SK-N-SH treated with all-trans-retinoic acid at 6 μM for 48 hours (cell line): ENCODE measurements at regions not wholly inside any gene's neighbourhood (a gene's known extent, or its start where the extent isn't known, plus 50 kb on each side); places are given as distances from the start of the nearest gene placed in this dataset.

ENCODE experiments used
- ARNTL ChIP-seq: fragments of 450-650 bp; formaldehyde crosslinking; IDR thresholded peaks from 2 replicates; pipeline ENCODE4 v1.5.0; 2020; ENCODE audit warnings: low read depth, mild to moderate bottlenecking, moderate library complexity, borderline replicate concordance
- GLIS3 ChIP-seq: fragments of 250-450 bp; sonication (Bioruptor Pico); IDR thresholded peaks from 2 replicates; pipeline ENCODE4 v1.5.0; 2020; ENCODE audit warnings: mild to moderate bottlenecking, moderate library complexity
- ISL1 ChIP-seq: fragments of 250-450 bp; sonication (Bioruptor Pico); IDR thresholded peaks from 2 replicates; pipeline ENCODE4 v2.1.2; 2022; ENCODE audit warnings: mild to moderate bottlenecking, moderate library complexity
- OSR1 ChIP-seq: fragments of 250-450 bp; sonication (Bioruptor Pico); IDR thresholded peaks from 2 replicates; pipeline ENCODE4 v1.8.0; 2022; ENCODE audit warnings: moderate library complexity, mild to moderate bottlenecking, inconsistent platforms
- PPARA ChIP-seq: fragments of 250-450 bp; sonication (Bioruptor Pico); IDR thresholded peaks from 2 replicates; pipeline ENCODE4 v1.5.0; 2020; ENCODE audit warnings: mild to moderate bottlenecking, borderline replicate concordance
- SNAI2 ChIP-seq: fragments of 250-450 bp; sonication (Bioruptor Pico); IDR thresholded peaks from 2 replicates; pipeline ENCODE4 v1.5.0; 2020; ENCODE audit warnings: mild to moderate bottlenecking, moderate library complexity
- TOX ChIP-seq: fragments of 250-450 bp; sonication (Bioruptor Pico); IDR thresholded peaks from 2 replicates; pipeline ENCODE4 v1.8.0; 2021; ENCODE audit warnings: mild to moderate bottlenecking, moderate library complexity, borderline replicate concordance
- TSHZ2 ChIP-seq: fragments of 250-450 bp; sonication (Bioruptor Pico); IDR thresholded peaks from 2 replicates; pipeline ENCODE4 v1.5.0; 2020; ENCODE audit warnings: mild to moderate bottlenecking, moderate library complexity
- ZFP3 ChIP-seq: fragments of 250-450 bp; sonication (Bioruptor Pico); IDR thresholded peaks from 2 replicates; pipeline ENCODE4 v1.5.0; 2020; ENCODE audit warnings: mild to moderate bottlenecking, moderate library complexity
- ZFP30 ChIP-seq: fragments of 450-650 bp; formaldehyde crosslinking; IDR thresholded peaks from 2 replicates; pipeline ENCODE4 v1.5.0; 2022; ENCODE audit warnings: mild to moderate bottlenecking, moderate library complexity
- ZNF70 ChIP-seq: fragments of 450-650 bp; formaldehyde crosslinking; IDR thresholded peaks from 2 replicates; pipeline ENCODE4 v1.5.0; 2020; ENCODE audit warnings: mild to moderate bottlenecking, moderate library complexity
- TF ChIP-seq, protein P1 (sequence below): fragments of 250-450 bp; sonication (Bioruptor Pico); IDR thresholded peaks from 2 replicates; pipeline ENCODE4 v1.5.1; 2021; ENCODE audit warnings: mild to moderate bottlenecking, moderate library complexity
- TF ChIP-seq, protein P2 (sequence below): fragments of 250-450 bp; sonication (Bioruptor Pico); IDR thresholded peaks from 2 replicates; pipeline ENCODE4 v1.8.0; 2020; ENCODE audit warnings: mild to moderate bottlenecking, moderate library complexity, borderline replicate concordance
- TF ChIP-seq, protein P3 (sequence below): fragments of 250-450 bp; sonication (Bioruptor Pico); IDR thresholded peaks from 2 replicates; pipeline ENCODE4 v1.5.1; 2020; ENCODE audit warnings: low read depth, mild to moderate bottlenecking, moderate library complexity

- TF ChIP-seq TSHZ2 (CRISPR knock-in tag) (no peak), OSR1 (CRISPR knock-in tag) (no peak), ZFP30 (CRISPR knock-in tag) (no peak), GLIS3 (CRISPR knock-in tag) (no peak), ZFP3 (no peak), ZNF70 (CRISPR knock-in tag) (no peak), SNAI2 (CRISPR knock-in tag) (no peak), PPARA (CRISPR knock-in tag) (no peak), TOX (CRISPR knock-in tag) (no peak), ISL1 (CRISPR knock-in tag) (no peak), ARNTL (CRISPR knock-in tag) (no peak)
- TF ChIP-seq, protein P1, sequence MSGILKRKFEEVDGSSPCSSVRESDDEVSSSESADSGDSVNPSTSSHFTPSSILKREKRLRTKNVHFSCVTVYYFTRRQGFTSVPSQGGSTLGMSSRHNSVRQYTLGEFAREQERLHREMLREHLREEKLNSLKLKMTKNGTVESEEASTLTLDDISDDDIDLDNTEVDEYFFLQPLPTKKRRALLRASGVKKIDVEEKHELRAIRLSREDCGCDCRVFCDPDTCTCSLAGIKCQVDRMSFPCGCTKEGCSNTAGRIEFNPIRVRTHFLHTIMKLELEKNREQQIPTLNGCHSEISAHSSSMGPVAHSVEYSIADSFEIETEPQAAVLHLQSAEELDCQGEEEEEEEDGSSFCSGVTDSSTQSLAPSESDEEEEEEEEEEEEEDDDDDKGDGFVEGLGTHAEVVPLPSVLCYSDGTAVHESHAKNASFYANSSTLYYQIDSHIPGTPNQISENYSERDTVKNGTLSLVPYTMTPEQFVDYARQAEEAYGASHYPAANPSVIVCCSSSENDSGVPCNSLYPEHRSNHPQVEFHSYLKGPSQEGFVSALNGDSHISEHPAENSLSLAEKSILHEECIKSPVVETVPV (CRISPR knock-in tag), result no peak
- TF ChIP-seq, protein P2, sequence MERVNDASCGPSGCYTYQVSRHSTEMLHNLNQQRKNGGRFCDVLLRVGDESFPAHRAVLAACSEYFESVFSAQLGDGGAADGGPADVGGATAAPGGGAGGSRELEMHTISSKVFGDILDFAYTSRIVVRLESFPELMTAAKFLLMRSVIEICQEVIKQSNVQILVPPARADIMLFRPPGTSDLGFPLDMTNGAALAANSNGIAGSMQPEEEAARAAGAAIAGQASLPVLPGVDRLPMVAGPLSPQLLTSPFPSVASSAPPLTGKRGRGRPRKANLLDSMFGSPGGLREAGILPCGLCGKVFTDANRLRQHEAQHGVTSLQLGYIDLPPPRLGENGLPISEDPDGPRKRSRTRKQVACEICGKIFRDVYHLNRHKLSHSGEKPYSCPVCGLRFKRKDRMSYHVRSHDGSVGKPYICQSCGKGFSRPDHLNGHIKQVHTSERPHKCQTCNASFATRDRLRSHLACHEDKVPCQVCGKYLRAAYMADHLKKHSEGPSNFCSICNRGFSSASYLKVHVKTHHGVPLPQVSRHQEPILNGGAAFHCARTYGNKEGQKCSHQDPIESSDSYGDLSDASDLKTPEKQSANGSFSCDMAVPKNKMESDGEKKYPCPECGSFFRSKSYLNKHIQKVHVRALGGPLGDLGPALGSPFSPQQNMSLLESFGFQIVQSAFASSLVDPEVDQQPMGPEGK (CRISPR knock-in tag), result no peak
- TF ChIP-seq, protein P3, sequence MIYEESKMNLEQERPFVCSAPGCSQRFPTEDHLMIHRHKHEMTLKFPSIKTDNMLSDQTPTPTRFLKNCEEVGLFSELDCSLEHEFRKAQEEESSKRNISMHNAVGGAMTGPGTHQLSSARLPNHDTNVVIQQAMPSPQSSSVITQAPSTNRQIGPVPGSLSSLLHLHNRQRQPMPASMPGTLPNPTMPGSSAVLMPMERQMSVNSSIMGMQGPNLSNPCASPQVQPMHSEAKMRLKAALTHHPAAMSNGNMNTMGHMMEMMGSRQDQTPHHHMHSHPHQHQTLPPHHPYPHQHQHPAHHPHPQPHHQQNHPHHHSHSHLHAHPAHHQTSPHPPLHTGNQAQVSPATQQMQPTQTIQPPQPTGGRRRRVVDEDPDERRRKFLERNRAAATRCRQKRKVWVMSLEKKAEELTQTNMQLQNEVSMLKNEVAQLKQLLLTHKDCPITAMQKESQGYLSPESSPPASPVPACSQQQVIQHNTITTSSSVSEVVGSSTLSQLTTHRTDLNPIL (CRISPR knock-in tag), result no peak
These were observed 240.0 kb upstream of the NFE2L3 start for GRCh38 chr7:25911738-25912607.
